ENCODE measurements at regions not wholly inside any gene's neighbourhood (a gene's known extent, or its start where the extent isn't known, plus 50 kb on each side); places are given as distances from the start of the nearest gene placed in this dataset.
"Not testable (repeated sequence)": the region's sequence is repeated elsewhere in the genome, so short reads cannot be mapped to it uniquely, and the experiment has no call there.

GRCh38 chr3:56954125-56954524 is 106.3 kb upstream of the SPATA12 start:
- peaks cover 15% of the 10 kb centered on the region for H3K4me1 ChIP-seq (ENCODE audit: low read length)
- no peaks in the 10 kb centered on the region for H3K9me3 ChIP-seq (ENCODE audit: insufficient read depth, low read length)
- TF ChIP-seq EZH2phosphoT487 (IDR thresholded peaks at IDR 0.05; ENCODE audit: low read depth): no peak
- TF ChIP-seq, protein P1, sequence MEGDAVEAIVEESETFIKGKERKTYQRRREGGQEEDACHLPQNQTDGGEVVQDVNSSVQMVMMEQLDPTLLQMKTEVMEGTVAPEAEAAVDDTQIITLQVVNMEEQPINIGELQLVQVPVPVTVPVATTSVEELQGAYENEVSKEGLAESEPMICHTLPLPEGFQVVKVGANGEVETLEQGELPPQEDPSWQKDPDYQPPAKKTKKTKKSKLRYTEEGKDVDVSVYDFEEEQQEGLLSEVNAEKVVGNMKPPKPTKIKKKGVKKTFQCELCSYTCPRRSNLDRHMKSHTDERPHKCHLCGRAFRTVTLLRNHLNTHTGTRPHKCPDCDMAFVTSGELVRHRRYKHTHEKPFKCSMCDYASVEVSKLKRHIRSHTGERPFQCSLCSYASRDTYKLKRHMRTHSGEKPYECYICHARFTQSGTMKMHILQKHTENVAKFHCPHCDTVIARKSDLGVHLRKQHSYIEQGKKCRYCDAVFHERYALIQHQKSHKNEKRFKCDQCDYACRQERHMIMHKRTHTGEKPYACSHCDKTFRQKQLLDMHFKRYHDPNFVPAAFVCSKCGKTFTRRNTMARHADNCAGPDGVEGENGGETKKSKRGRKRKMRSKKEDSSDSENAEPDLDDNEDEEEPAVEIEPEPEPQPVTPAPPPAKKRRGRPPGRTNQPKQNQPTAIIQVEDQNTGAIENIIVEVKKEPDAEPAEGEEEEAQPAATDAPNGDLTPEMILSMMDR (IDR thresholded peaks at IDR 0.05; ENCODE audit: low read depth, low read length): no peak
- no peaks in the 10 kb centered on the region for H3K79me2 ChIP-seq (ENCODE audit: low read length)
- no peaks in the 10 kb centered on the region for H3K36me3 ChIP-seq (replicated peaks; ENCODE audit: low read depth, low read length)
- no peak overlapping the region for H3K4me2 ChIP-seq (ENCODE audit: low read length)
- no peak overlapping the region for H3K9ac ChIP-seq (ENCODE audit: low read length)
- H4K20me1 ChIP-seq (ENCODE audit: insufficient read depth, low read length): no peaks in the 10 kb centered on the region
- H2AFZ ChIP-seq (ENCODE audit: low read depth, low read length): no peak overlapping the region
- peaks cover 27% of the 10 kb centered on the region for H3K27me3 ChIP-seq (ENCODE audit: low read depth, low read length)
- H3K27ac ChIP-seq (ENCODE audit: low read length): no peak overlapping the region
- H3K4me3 ChIP-seq (ENCODE audit: low read length): no peak overlapping the region

DNA sequence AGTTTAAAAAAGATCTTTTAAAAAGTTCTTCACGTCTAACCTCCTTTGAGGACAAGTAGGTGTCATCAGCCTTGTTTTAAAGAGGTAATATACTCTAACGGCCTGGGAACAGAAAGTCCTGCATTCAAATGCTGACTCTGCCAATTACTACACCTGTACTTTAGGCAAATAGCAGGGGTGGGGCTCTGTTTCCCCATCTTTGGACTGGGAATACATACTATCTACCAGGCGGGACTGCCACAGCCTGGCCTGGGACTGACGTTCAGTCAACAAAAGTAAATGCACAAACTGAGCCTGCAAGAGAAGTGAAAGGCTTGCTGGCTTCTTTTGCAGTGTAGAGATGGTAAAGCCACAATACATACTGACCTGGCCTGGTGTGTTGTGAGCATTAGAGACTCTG is 107.6 kb upstream of the SPATA12 start:
- no peak overlapping the region for H2AFZ ChIP-seq (ENCODE audit: low read depth, low read length)
- no peaks in the 10 kb centered on the region for H4K20me1 ChIP-seq (ENCODE audit: insufficient read depth, low read length)
- no peak overlapping the region for H3K27ac ChIP-seq (ENCODE audit: low read length)
- no peaks in the 10 kb centered on the region for H3K36me3 ChIP-seq (replicated peaks; ENCODE audit: low read depth, low read length)
- peaks cover 3% of the 10 kb centered on the region for H3K4me1 ChIP-seq (ENCODE audit: low read length)
- no peak overlapping the region for H3K9ac ChIP-seq (ENCODE audit: low read length)
- TF ChIP-seq EZH2phosphoT487 (IDR thresholded peaks at IDR 0.05; ENCODE audit: low read depth): no peak
- TF ChIP-seq, protein P1 (IDR thresholded peaks at IDR 0.05; ENCODE audit: low read depth, low read length): no peak
- no peaks in the 10 kb centered on the region for H3K79me2 ChIP-seq (ENCODE audit: low read length)
- peaks cover 27% of the 10 kb centered on the region for H3K27me3 ChIP-seq (ENCODE audit: low read depth, low read length)
- no peak overlapping the region for H3K4me2 ChIP-seq (ENCODE audit: low read length)
- H3K4me3 ChIP-seq (ENCODE audit: low read length): no peak overlapping the region
- H3K9me3 ChIP-seq (ENCODE audit: insufficient read depth, low read length): no peaks in the 10 kb centered on the region

DNA sequence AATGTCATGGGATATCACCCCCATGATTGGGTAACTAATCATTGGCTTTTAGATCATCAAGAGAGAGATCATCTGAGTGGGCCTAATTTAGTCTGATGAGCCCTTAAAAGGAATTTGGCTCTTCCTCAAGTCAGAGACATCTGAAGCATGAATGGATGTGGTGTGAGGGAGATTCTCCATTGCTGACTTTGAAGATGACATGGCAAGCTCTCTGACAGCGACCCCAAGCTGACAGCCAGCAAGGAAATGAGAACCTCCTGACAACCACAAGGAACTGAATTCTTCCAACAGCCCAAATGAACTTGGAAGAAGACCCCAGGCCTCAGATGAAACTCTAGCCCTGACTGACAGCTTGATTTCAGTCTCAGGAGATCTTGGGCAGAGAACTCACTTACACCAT is 108.4 kb upstream of the SPATA12 start:
- Histone ChIP-seq H3K27me3 (ENCODE audit: low read depth, low read length) (peaks cover 22% of the 10 kb centered on the region), H3K4me1 (ENCODE audit: low read length) (no peaks in the 10 kb centered on the region), H3K27ac (ENCODE audit: low read length) (no peak overlapping the region), H3K4me2 (ENCODE audit: low read length) (no peak overlapping the region), H3K79me2 (ENCODE audit: low read length) (no peaks in the 10 kb centered on the region), H3K4me3 (ENCODE audit: low read length) (no peak overlapping the region), H4K20me1 (ENCODE audit: insufficient read depth, low read length) (no peaks in the 10 kb centered on the region), H3K36me3 (replicated peaks; ENCODE audit: low read depth, low read length) (no peaks in the 10 kb centered on the region), H2AFZ (ENCODE audit: low read depth, low read length) (no peak overlapping the region), H3K9me3 (ENCODE audit: insufficient read depth, low read length) (no peaks in the 10 kb centered on the region), H3K9ac (ENCODE audit: low read length) (no peak overlapping the region)
- no peak for TF ChIP-seq EZH2phosphoT487 (IDR thresholded peaks at IDR 0.05; ENCODE audit: low read depth)
- TF ChIP-seq, protein P1 (IDR thresholded peaks at IDR 0.05; ENCODE audit: low read depth, low read length): no peak

DNA sequence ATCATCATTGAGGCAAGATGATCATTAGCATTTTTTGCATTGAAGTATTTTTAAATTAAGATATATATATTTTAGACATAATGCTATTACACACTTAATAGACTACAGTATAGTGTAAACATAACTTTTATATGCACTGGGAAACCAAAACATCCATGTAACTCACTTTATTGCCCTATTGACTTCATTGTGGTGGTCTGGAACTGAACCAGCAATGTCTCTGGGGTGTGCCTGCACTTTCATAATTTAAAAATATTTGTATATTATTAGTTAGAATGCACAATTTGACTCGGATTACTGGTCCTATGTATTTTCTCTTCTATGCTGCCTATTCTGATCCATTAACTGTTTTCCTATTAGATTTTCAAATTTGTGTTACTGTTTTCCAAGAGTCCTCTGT is 109.1 kb upstream of the SPATA12 start:
- Histone ChIP-seq H3K79me2 (ENCODE audit: low read length) (no peaks in the 10 kb centered on the region), H3K27me3 (ENCODE audit: low read depth, low read length) (peaks cover 15% of the 10 kb centered on the region; the same call in 1 of the 2 replicates), H3K4me3 (ENCODE audit: low read length) (no peak overlapping the region), H3K4me2 (ENCODE audit: low read length) (no peak overlapping the region), H3K27ac (ENCODE audit: low read length) (no peak overlapping the region), H2AFZ (ENCODE audit: low read depth, low read length) (no peak overlapping the region), H3K9ac (ENCODE audit: low read length) (no peak overlapping the region), H4K20me1 (ENCODE audit: insufficient read depth, low read length) (no peaks in the 10 kb centered on the region), H3K36me3 (replicated peaks; ENCODE audit: low read depth, low read length) (no peaks in the 10 kb centered on the region), H3K9me3 (ENCODE audit: insufficient read depth, low read length) (no peaks in the 10 kb centered on the region), H3K4me1 (ENCODE audit: low read length) (no peaks in the 10 kb centered on the region)
- TF ChIP-seq, protein P1 (IDR thresholded peaks at IDR 0.05; ENCODE audit: low read depth, low read length): no peak
- no peak for TF ChIP-seq EZH2phosphoT487 (IDR thresholded peaks at IDR 0.05; ENCODE audit: low read depth)

GRCh38 chr3:56945378-56945777 is 115.1 kb upstream of the SPATA12 start:
- not testable (repeated sequence) for H3K4me3 ChIP-seq (ENCODE audit: low read length); H3K4me2 ChIP-seq (ENCODE audit: low read length); H4K20me1 ChIP-seq (ENCODE audit: insufficient read depth, low read length); H3K9ac ChIP-seq (ENCODE audit: low read length); H3K27ac ChIP-seq (ENCODE audit: low read length); H2AFZ ChIP-seq (ENCODE audit: low read depth, low read length); H3K36me3 ChIP-seq (replicated peaks; ENCODE audit: low read depth, low read length); H3K9me3 ChIP-seq (ENCODE audit: insufficient read depth, low read length); H3K27me3 ChIP-seq (ENCODE audit: low read depth, low read length); H3K79me2 ChIP-seq (ENCODE audit: low read length)
- peaks cover 26% of the 10 kb centered on the region for H3K4me1 ChIP-seq (ENCODE audit: low read length)
